PC-9 (cell line): ENCODE measurements at regions not wholly inside any gene's neighbourhood (a gene's known extent, or its start where the extent isn't known, plus 50 kb on each side); places are given as distances from the start of the nearest gene placed in this dataset.

Experiments
- BruUV-seq: library from RNA; stranded (reverse); fragments of 400-500 nt; replicated peaks from 2 replicates; lab custom pipeline; 2021; lab: Mats Ljungman, UMichigan
- CTCF ChIA-PET: fragments of 300-600 bp; sonication (Branson Sonifier 250); formaldehyde crosslinking; loops from one replicate; lab custom pipeline; 2022; ENCODE audit warnings: antibody characterized with exemption; lab: Charles Lee
- POLR2A ChIA-PET: fragments of 300-600 bp; sonication (Branson Sonifier 250); formaldehyde crosslinking; loops from one replicate; lab custom pipeline; 2022; ENCODE audit warnings: antibody characterized with exemption; ENCODE audit not compliant: unreplicated experiment; lab: Charles Lee
- DNase-seq, 2 experiments: peaks; one replicate each; pipeline versions ENCODE4 v3.0.0 to v3.0.0-alpha.2; 2015 to 2022; ENCODE audit warnings: mixed read lengths in 1 of 2
- H2AFZ ChIP-seq: fragments of 200-600 bp; sonication (generic); 2 replicates; pipeline ENCODE4 v1.8.1; 2017; ENCODE audit warnings: antibody characterized with exemption
- H3F3A ChIP-seq: fragments of 200-600 bp; sonication (generic); 2 replicates; pipeline ENCODE4 v1.8.1; 2017; ENCODE audit warnings: antibody characterized with exemption, mild to moderate bottlenecking, low read depth; ENCODE audit not compliant: insufficient read depth
- H3K27ac ChIP-seq: fragments of 200-600 bp; sonication (generic); 2 replicates; pipeline ENCODE4 v1.6.1; 2016; ENCODE audit warnings: mixed run types
- H3K27me3 ChIP-seq: fragments of 200-600 bp; sonication (generic); 2 replicates; pipeline ENCODE4 v1.6.1; 2016; ENCODE audit warnings: low read depth, mixed run types; ENCODE audit not compliant: insufficient read depth
- H3K36me3 ChIP-seq: fragments of 200-600 bp; sonication (generic); 2 replicates; pipeline ENCODE4 v1.6.1; 2016; ENCODE audit warnings: low read depth, mixed run types
- H3K4me1 ChIP-seq: fragments of 200-600 bp; sonication (generic); replicated peaks from 2 replicates; pipeline ENCODE4 v1.6.1; 2016; ENCODE audit warnings: mixed run types; ENCODE audit not compliant: insufficient read depth
- H3K4me2 ChIP-seq: fragments of 200-600 bp; sonication (generic); 2 replicates; pipeline ENCODE4 v1.6.1; 2017; ENCODE audit warnings: mixed run types
- H3K4me3 ChIP-seq: fragments of 200-600 bp; sonication (generic); 2 replicates; pipeline ENCODE4 v1.6.1; 2016; ENCODE audit warnings: mixed run types
- H3K79me2 ChIP-seq: fragments of 200-600 bp; sonication (generic); 2 replicates; pipeline ENCODE4 v1.6.1; 2017; ENCODE audit warnings: low read depth, mixed run types
- H3K9me2 ChIP-seq: fragments of 200-600 bp; sonication (generic); 2 replicates; pipeline ENCODE4 v1.8.1; 2017; ENCODE audit warnings: mild to moderate bottlenecking; ENCODE audit not compliant: insufficient read depth
- H3K9me3 ChIP-seq: fragments of 200-600 bp; sonication (generic); 2 replicates; pipeline ENCODE4 v1.8.1; 2016; ENCODE audit warnings: low read depth; ENCODE audit not compliant: insufficient read depth
- H4K20me1 ChIP-seq: fragments of 200-600 bp; sonication (generic); 2 replicates; pipeline ENCODE4 v1.8.1; 2017; ENCODE audit not compliant: insufficient read depth
- EZH2 ChIP-seq: fragments of 200-600 bp; sonication (generic); IDR thresholded peaks from 2 replicates; pipeline ENCODE4 v1.8.0; 2017; ENCODE audit warnings: antibody characterized with exemption, low read depth
- intact Hi-C: fragments of 100-400 bp; cut with micrococcal nuclease; formaldehyde crosslinking; loops from one replicate; pipeline ENCODE4 v1.10.0; 2022; ENCODE audit not compliant: unreplicated experiment
- TF ChIP-seq, protein P1 (sequence below): fragments of 200-600 bp; sonication (generic); conservative IDR thresholded peaks from 2 replicates; pipeline ENCODE4 v1.6.1; 2017; ENCODE audit warnings: mixed run types, antibody characterized with exemption, mild to moderate bottlenecking, moderate library complexity

DNA sequence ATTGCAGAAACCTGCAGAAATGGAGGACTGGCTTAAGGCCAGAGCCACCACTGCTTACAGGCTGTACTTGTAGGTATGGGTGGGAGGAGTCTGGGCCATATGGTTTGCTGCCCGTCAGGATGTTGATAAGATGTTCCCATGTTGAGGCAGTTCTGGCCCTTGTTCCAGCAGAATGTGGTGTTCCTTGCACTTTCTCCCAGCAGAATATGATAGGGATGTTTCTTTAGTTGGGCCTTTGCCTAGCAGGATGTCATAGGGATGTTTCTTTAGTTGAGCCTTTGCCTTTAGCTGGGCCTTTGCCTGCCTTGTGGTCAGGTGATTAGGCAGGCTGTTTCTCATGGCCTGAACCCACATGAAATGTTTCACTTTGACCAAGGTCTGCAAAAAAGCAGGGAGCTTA is 139.1 kb upstream of the PAQR3 start:
- Histone ChIP-seq H3K9me2 (no peaks in the 10 kb centered on the region), H3F3A (no peaks in the 10 kb centered on the region), H2AFZ (no peak overlapping the region), H3K79me2 (no peaks in the 10 kb centered on the region), H3K36me3 (no peaks in the 10 kb centered on the region), H4K20me1 (no peaks in the 10 kb centered on the region; the same call in 1 of the 2 replicates), H3K4me1 (no peaks in the 10 kb centered on the region), H3K27me3 (no peaks in the 10 kb centered on the region), H3K4me2 (no peak overlapping the region), H3K9me3 (no peaks in the 10 kb centered on the region), H3K4me3 (no peak overlapping the region), H3K27ac (no peak overlapping the region)
- intact Hi-C loops: no loop called here
- no TSS peak for BruUV-seq
- no peak for DNase-seq
- TF ChIP-seq EZH2: no peak
- TF ChIP-seq, protein P1, sequence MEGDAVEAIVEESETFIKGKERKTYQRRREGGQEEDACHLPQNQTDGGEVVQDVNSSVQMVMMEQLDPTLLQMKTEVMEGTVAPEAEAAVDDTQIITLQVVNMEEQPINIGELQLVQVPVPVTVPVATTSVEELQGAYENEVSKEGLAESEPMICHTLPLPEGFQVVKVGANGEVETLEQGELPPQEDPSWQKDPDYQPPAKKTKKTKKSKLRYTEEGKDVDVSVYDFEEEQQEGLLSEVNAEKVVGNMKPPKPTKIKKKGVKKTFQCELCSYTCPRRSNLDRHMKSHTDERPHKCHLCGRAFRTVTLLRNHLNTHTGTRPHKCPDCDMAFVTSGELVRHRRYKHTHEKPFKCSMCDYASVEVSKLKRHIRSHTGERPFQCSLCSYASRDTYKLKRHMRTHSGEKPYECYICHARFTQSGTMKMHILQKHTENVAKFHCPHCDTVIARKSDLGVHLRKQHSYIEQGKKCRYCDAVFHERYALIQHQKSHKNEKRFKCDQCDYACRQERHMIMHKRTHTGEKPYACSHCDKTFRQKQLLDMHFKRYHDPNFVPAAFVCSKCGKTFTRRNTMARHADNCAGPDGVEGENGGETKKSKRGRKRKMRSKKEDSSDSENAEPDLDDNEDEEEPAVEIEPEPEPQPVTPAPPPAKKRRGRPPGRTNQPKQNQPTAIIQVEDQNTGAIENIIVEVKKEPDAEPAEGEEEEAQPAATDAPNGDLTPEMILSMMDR: no peak
- CTCF ChIA-PET: no interaction called here
- POLR2A ChIA-PET: no interaction called here

DNA sequence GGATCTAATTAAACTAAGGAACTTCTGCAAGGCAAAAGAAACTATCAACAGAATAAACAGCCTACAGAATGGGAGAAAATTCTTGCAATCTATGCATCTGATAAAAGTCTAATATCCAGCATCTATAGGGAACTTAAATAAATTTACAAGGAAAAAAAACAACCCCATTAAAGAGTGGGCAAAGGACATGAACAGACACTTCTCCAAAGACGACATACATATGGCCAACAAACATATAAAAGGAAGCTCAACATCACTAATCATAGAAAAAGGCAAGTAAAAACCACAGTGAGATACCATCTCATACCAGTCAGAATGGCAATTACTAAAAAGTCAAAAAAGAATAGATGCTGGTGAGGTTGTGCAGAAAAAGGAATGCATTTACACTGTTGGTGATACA is 134.8 kb upstream of the PAQR3 start:
- Histone ChIP-seq H4K20me1 (no peaks in the 10 kb centered on the region), H3K27ac (no peak overlapping the region), H3K27me3 (no peaks in the 10 kb centered on the region), H3K79me2 (no peaks in the 10 kb centered on the region), H3F3A (no peaks in the 10 kb centered on the region), H3K9me3 (no peaks in the 10 kb centered on the region; the same call in 1 of the 2 replicates), H3K4me3 (no peak overlapping the region), H3K9me2 (no peaks in the 10 kb centered on the region), H3K4me2 (no peak overlapping the region), H2AFZ (no peak overlapping the region), H3K36me3 (no peaks in the 10 kb centered on the region), H3K4me1 (no peaks in the 10 kb centered on the region)
- CTCF ChIA-PET: no interaction called here
- TF ChIP-seq, protein P1: no peak
- TF ChIP-seq EZH2: no peak
- DNase-seq: no peak
- BruUV-seq: no TSS peak
- POLR2A ChIA-PET: no interaction called here
- intact Hi-C loops: no loop called here

DNA sequence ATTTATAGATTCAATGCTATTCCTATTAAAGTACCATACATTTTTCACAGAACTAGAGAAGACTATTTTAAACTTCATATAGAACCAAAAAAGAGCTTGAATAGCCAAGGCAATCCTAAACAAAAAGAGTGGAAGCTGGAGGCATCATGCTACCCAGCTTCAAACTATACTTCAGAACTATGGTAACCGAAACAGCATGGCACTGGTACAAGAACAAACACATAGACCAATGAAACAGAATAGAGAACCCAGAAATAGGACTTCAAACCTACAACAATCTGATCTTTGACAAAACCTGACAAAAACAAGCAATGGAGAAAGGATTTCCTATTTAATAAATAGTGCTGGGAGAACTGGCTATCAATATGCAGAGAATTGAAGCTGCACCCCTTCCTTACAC is 134.2 kb upstream of the PAQR3 start:
- no peaks in the 10 kb centered on the region for H4K20me1 ChIP-seq
- H3F3A ChIP-seq: no peaks in the 10 kb centered on the region
- no peak overlapping the region for H3K4me3 ChIP-seq
- H3K4me2 ChIP-seq: no peak overlapping the region
- intact Hi-C loops: no loop called here
- no peaks in the 10 kb centered on the region for H3K9me2 ChIP-seq
- H3K9me3 ChIP-seq: no peaks in the 10 kb centered on the region; the same call in 1 of the 2 replicates
- TF ChIP-seq EZH2: no peak
- TF ChIP-seq, protein P1: no peak
- no peaks in the 10 kb centered on the region for H3K4me1 ChIP-seq
- POLR2A ChIA-PET: no interaction called here
- no peak overlapping the region for H2AFZ ChIP-seq
- BruUV-seq: no TSS peak
- no peak overlapping the region for H3K27ac ChIP-seq
- no peaks in the 10 kb centered on the region for H3K27me3 ChIP-seq
- CTCF ChIA-PET: no interaction called here
- no peaks in the 10 kb centered on the region for H3K36me3 ChIP-seq
- no peak for DNase-seq
- H3K79me2 ChIP-seq: no peaks in the 10 kb centered on the region
